GM21619 (cell line): ENCODE measurements at regions not wholly inside any gene's neighbourhood (a gene's known extent, or its start where the extent isn't known, plus 50 kb on each side); places are given as distances from the start of the nearest gene placed in this dataset.
"Not testable (repeated sequence)": the region's sequence is repeated elsewhere in the genome, so short reads cannot be mapped to it uniquely, and the experiment has no call there.

Experiments
- ATAC-seq: cut with Tn5 transposase; IDR thresholded peaks from one replicate; pipeline ENCODE4 v1.9.1; 2021; ENCODE audit not compliant: unreplicated experiment

DNA sequence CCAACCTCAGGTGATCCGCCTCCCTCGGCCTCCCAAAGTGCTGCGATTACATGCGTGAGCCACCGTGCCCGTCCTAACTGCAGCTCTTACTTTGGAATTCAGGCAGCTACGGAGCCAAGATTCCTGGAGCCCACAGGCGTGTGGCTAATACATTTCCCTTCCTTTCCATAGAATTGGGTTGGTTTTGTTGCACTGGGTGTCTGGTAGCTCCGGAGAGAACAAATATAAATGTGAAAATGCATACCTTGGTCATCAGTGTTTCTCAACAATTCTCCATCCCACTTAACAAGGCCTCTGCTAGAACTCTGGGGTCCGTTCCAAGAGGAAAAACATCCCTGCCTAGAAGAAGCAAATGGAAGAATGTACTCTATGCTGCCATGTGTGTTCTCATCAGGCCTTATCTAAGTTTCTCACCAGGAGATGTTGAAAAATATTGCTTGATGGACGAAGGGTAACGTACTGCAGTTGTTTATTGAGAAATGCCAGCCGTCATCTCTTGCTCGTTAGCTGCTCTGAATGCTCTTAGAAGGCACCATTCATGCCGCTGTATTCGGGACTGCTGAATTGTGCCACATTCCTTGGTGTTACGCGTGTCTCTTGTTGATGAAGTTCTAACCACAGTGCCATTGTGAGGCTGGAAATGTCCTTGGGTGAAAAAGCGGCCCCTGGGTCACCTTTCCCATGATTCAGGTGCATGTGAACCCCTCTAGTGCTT, 50.5 kb upstream of the CD99 start:
- no peak for ATAC-seq

DNA sequence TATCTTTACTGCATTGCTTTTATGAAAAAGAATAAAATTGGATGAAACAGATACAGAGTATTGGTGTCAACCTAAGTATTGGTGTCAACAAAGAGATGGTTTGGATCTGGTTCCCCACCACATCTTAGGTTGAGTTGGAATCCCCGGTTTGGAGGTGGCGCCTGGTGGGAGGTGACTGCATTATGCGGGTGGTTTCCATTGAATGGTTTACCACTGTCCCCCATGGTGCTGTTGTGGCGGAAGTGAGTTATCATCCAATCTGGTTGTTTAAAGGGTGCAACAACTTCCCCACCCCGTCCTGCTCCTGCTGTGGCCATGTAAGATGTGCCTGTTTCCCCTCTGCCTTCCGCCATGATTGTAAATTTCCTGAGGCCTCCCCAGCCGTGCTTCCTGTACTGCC, 52.8 kb upstream of the CD99 start:
- ATAC-seq, result no peak

DNA sequence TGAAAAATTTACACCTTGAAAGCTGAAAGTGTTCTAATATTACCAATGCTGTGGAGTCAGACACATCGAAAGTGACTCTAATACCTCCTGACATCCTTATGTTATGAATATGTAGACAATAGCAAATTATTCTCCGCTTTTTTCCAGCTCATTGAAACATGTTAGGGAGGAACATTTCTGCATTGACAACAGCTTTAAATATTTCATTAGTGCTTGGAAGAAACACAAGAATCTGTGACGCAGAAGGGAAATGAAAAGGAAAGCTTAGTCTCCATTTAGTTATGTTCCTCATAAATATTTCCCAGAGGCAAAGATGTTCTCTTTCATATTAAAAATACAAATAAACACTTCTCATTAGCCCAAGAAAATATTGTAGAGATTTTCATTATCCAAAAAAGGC, 55.8 kb upstream of the CD99 start:
- no peak for ATAC-seq

DNA sequence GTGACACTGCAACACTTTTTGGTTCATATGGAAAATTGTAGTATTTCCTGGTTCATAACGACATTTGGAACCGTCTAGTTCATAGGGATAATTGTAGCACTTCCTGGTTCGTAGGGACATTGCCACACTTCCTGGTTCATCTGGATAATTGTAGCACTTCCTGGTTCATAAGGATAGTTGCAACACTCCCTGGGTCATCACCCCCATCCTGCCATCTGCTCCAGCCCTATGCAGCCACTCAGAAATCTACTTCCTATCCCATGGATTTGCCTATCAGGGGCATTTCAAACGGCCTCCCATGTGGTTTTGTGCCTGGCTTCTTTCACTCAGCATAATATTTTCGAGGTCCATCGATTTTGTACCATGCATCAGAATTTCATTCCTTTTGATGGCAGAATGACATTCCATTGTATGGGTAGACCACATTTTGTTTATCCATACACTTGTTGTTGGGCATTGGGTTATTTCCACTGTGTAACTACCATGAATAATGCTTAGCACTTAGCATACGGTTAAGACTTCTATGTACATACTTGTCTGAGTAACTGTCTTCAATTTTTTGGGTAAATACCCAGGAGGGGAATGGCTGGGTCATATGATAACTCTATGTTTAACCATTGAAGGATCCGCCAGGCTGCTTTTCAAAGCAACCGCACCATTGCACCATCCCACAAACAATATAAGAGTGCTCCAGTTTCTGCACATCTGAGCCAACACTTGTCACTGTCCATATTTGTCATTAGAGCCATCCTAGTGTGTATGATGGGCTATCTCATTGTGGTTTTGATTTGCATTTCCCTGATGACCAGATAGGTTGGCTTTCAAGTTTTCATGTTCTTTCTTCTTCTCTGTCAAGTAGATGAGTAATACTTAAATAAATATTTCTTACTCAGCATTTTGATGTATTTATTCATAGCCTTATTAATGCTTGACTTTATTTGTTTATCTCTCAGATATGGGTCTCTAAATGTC, 58.3 kb upstream of the CD99 start:
- no peak for ATAC-seq

DNA sequence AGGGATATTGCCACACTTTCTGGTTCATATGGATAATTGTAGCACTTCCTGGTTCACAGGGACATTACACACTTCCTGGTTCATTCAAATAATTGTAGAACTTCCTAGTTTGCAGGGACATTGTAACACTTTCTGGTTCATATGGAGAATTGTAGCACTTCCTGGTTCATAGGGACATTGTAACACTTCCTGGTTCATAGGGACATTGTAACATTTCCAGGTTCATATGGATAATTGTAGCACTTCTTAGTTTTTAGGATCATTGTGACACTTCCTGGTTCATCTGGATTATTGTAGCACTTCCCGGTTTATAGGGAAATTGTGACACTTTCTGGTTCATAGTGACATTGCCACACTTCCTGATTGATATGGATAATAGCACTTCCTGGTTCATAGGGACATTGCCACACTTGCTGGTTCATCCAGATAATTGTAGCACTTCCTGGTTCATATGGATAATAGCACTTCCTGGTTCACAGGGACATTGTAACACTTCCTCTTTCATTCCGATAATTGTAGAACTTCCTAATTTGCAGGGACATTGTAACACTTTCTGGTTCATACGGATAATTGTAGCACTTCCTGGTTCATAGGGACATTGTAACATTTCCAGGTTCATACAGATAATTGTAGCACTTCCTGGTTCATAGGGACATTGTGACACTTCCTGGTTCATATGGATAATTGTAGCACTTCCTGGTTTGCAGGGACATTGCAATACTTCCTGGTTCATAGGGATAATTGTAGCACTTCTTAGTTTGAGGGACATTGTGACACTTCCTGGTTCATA, 59.2 kb upstream of the CD99 start:
- ATAC-seq, result no peak

DNA sequence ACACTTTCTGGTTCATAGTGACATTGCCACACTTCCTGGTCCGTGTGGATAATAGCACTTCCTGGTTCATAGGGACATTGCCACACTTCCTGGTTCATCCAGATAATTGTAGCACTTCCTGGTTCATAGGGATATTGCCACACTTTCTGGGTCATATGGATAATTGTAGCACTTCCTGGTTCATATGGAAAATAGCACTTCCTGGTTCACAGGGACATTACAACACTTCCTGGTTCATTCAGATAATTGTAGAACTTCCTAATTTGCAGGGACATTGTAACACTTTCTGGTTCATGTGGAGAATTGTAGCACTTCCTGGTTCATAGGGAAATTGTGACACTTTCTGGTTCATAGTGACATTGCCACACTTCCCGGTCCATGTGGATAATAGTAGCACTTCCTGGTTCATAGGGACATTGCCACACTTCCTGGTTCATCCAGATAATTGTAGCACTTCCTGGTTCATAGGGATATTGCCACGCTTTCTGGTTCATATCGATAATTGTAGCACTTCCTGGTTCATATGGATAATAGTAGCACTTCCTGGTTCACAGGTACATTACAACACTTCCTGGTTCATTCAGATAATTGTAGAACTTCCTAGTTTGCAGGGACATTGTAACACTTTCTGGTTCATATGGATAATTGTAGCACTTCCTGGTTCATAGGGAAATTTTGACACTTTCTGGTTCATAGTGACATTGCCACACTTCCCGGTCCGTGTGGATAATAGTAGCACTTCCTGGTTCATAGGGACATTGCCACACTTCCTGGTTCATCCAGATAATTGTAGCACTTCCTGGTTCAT, 60.0 kb upstream of the CD99 start:
- ATAC-seq, result not testable (repeated sequence)

DNA sequence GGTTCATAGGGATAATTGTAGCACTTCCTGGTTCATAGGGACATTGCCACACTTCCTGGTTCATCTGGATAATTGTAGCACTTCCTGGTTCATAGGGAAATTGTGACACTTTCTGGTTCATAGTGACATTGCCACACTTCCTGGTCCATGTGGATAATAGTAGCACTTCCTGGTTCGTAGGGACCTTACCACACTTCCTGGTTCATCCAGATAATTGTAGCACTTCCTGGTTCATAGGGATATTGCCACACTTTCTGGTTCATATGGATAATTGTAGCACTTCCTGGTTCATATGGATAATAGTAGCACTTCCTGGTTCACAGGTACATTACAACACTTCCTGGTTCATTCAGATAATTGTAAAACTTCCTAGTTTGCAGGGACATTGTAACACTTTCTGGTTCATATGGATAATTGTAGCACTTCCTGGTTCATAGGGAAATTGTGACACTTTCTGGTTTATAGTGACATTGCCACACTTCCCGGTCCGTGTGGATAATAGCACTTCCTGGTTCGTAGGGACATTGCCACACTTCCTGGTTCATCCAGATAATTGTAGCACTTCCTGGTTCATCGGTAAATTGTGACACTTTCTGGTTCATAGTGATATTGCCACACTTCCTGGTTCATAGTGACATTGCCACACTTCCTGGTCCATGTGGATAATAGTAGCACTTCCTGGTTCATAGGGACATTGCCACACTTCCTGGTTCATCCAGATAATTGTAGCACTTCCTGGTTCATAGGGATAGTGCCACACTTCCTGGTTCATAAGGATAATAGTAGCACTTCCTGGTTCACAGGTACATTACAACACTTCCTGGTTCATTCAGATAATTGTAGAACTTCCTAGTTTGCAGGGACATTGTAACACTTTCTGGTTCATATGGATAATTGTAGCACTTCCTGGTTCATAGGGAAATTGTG, 60.8 kb upstream of the CD99 start:
- not testable (repeated sequence) for ATAC-seq

DNA sequence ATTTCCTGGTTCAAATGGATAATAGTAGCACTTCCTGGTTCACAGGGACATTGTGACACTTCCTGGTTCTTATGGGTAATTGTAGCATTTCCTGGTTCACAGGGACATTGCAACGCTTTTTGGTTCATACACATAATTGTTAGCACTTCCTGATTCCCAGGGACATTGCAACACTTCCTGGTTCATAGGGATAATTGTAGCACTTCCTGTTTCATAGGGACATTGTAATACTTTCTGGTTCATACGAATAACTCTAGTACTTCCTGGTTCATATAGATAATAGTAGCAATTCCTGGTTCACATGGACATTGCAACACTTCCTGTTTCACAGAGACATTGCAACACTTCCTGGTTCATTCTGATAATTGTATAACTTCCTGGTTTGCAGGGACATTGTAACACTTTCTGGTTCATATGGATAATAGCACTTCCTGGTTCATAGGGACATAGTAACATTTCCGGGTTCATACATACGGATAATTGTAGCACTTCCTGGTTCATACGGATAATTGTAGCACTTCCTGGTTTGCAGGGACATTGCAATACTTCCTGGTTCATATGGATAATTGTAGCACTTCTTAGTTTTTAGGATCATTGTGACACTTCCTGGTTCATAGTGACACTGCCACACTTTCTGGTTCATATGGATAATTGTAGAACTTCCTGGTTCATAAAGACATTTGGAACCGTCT, 61.6 kb upstream of the CD99 start:
- no peak for ATAC-seq

DNA sequence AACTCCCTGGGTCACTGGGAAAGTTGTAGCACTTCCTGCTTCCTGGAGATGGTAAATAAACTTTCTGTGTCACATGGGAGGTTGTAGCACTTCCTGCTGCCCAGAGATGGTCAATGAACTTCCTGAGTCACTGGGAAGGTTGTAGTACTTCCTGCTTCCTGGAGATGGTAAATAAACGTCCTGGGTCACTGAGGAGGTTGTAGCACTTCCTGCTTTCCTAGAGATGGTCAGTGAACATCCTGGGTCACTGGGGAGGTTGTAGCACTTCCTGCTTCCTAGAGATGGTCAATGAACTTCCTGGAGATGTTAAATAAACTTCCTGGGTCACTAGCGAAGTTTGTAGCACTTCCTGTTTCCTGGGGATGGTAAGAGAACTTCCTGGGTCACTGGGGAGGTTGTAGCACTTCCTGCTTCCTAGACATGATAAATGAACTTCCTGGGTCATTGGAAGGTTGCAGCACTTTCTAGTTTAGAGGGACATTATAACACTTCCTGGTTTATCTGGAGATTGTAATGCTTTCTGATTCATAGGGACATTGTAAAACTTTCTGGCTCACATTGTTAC, 62.3 kb upstream of the CD99 start:
- ATAC-seq, result no peak

DNA sequence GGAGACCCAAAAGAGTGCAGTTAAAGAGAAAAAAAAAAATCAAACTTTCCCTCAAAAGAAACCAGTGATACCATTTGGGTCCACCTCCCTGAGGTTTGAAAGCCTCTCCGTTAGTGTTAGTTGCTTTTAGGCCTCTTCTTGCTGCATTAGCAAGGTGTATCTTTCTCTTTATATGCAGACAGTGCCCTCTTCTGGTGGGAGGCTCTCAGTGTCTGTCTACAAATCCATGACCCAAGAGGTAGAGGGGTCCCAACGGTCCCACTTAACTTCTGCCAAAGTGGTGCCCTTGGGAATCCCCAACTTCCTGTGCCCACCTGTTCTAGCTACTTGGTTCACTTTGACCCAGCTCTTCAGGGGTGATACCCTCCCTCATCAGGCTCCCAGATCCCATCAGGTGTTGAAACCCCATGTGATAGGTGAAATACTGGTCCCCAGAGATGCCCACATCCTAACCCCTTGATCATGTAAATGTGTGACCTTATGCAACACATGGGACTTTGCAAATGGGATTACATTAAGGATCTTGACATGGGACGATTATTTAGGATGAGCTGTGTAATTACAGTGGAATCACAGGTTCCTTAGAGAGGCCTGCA, 63.7 kb upstream of the CD99 start:
- ATAC-seq, result peak; percentile 70

DNA sequence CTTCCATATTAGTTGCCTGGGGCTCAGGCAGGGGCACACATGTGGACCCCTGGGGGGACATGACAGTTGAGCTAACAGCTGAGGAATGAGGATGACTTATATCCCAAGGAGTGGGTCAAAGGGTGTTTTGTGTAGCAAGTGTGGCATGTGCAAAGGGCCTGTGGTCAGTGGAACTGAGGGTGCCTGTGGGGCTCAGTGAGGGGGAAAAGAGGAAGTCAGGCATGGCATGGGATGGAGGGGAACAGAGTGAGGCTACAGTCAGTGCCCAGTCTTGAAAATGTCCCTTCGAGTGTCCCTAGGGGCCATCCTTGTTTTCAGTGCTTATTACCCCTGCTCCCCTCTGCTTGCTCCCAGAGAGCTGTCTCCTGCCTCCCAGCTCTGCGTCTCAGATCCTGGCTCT, 64.3 kb upstream of the CD99 start:
- no peak for ATAC-seq

DNA sequence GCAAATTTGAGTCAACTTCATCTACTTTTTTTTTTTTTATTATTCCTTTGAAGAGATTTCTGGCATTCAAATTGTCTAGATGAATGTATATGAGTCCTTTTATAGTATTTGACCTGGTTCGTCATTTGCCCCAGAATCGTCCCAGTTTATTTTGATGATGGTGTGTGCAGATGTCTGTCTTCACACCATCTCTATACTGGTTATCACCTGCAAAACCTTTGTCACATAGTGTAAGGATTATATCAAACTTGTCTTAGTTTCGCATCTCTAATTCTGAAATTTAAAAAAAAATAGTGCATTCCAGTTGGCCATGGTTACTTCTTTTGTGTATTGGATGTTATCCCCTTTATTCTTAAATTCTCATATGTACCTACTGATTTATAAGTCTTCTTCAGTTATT, 70.5 kb upstream of the CD99 start:
- ATAC-seq, result no peak

DNA sequence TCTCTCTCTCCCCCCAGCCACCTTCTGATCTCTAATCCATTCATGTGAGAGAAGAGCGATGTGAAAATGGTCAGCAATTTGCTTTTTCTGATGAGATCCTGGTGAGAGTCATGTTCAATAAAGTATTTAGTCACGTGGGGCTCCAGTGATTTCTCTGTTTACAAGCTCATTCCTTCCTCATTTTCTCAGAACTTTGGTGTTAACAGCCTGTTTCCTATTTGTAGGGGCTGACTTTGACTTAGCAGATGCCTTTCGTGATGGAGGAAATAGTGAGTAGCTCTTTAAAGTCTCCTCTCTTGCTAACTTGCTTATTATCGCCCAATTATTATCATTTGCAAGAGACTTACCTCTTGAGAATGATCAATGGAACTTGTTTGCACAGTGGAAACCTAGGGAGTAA, 72.6 kb upstream of the CD99 start:
- no peak for ATAC-seq

DNA sequence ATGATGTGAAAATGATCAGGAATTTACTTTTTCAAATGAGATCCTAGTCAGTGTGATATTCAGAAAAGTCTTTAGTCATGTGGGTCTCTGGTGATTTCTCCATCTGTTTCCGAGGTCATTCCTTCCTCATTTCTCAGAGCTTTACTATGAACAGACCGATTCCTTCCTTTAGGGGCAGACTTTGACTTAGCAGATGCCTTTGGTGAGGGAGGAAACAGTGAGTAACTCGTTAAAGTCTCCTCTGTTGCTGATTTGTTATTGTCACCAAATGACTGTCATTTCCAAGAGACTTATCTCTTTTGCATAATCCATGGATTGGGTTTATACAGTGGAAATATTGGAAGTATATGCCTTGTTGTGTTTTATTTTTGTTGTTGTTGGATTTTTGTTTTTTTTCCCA, 76.2 kb upstream of the CD99 start:
- no peak for ATAC-seq

DNA sequence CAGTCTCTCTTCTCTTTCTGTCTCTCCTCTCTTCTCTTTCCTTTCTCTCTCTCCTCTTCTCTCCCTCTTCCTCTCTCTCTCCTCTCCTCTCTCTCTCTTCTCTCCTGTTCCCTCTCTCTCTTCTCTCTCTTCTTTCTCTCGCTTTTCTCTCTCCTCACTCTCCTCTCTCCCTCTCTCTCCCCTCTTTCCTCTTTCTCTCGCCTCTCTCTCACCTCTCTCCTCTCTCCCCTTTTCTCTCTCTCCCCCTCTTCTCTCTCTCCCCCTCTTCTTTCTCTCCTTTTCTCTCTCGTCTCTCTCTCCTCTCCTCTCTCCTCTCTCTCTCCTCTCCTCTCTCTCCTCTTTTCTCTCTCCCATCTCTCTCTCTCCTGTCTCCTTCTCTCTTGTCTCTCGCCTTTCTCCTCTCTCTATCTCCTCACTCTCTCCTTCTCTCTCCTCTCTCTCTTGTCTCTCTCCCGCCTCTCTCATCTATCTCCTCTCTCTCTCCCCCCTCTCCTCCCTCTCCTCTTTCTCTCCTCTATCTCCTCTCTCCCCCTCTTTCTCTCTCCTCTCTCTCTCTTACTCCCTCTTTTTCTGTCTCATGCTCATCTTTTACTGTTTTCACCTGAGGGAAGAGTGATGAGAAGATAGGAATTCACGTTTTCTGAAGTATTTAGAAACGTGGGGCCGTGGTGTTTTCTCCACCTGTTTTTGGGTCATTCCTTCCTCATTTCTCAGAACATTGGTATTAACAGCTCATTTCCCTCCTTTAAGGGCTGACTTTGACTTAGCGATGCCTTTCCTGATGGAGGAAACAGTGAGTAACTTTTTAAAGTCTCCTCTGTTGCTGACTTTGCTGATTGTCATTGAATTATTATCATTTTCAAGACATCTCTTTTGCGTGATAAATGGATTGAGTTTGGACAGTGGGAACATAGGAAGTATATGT, 80.6 kb upstream of the CD99 start:
- no peak for ATAC-seq

DNA sequence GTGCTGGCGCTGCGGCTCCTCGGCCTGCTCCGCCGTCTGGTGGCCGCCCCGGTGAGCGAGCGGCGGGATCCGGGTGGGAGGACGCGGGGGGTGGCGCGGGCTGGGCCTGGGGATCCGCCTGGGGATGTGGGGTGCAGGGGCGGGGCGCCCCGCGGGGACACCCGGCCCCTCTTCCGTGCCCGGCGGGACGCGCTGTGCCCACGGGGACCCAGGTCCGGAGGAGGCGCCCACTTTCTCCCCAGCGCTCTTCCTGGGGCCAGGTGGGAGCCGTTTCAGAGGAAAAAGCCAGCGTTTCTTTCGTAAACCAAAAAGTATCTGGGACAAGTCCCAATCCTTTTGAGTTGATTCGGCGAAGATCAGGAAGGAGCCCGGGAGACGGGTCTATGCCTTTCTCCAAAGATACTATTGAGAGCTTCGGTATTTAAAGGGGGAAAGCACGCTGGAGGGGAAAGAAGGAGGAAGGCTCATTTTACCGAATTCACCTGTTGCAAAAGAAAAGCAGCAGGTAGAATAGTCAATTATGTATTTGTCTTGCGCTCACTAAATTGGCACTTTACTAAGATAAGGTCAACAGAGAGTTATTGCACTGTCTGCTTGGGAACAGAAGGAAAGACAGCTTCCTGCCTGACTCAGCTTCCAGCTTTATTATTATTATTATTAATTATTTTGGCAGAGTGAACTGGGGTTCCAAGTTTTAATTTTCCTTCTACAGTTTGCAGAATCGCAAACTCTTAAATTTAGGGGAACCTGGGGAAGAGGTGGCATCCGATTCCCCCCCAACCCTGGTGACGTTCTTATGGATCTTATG, 81.5 kb upstream of the CD99 start:
- ATAC-seq, result no peak
